ENCODE measurements at regions not wholly inside any gene's neighbourhood (a gene's known extent, or its start where the extent isn't known, plus 50 kb on each side); places are given as distances from the start of the nearest gene placed in this dataset.

DNA sequence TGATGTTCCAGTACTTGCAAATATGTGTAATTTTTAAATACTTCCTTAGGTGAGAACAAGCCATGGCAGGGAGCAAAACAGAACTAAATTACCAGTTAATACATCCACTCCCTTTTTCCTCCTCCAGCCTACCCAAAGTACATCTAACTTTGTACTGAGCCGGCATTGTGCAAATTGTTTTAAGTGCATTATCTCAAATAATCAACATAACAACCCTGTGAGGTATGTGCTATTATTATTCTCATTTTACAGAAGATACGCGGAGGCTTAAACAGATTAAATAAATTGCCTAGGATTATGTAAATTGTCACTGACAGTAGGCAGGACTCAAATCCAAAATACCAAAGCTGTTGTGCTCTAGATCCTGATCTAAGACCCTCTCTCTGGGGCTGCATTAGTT is 55.5 kb upstream of the KLF4 start:
- H3K36me3 Mint-ChIP-seq (ENCODE audit: low read depth) = no peaks in the 10 kb centered on the region
- no peak overlapping the region for H3K4me3 Mint-ChIP-seq (ENCODE audit: low read depth)
- H3K27ac Mint-ChIP-seq = no peak overlapping the region
- intact Hi-C loops (cut with micrococcal nuclease) = no loop called here
- no peaks in the 10 kb centered on the region for H3K4me1 Mint-ChIP-seq (ENCODE audit: low read depth)
- no peaks in the 10 kb centered on the region for H3K27me3 Mint-ChIP-seq (ENCODE audit: low read depth)
- DNase-seq (ENCODE audit: low spot score) = no peak
- no peaks in the 10 kb centered on the region for H3K9me3 Mint-ChIP-seq

DNA sequence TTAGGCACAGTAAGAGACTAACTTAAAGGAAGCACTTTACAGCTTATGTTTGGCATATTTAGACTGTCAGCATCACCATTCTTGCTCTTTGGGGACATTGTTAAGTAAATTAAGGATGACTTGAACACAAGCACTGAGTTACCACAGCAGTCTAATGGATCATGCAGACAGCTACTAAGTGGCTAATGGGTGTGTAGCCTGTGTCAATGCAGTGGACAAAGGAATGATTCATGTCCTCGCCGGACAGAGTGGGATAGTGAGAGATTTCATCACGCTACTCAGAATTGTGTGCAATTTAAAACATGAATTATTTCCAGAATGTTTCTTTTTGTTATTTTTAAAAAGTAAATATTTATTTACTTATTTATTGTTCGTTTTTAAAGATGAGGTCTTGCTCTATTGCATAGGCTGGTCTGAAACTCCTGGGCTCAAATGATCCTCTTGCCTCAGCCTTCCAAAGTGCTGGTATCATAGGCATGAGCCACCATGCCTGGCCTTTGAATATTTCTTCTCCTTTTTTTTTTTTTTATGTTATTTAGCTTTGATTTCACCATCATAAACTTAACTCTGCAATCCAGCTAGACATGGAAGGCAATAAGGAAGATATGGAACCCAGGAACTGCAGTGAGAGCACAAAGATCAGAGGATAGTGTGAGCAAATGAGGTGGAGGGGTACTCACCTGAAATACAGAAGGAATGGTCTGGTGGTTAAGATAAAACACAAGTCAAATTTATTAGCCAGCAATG is 53.0 kb upstream of the KLF4 start:
- H3K36me3 Mint-ChIP-seq (ENCODE audit: low read depth) = no peaks in the 10 kb centered on the region

DNA sequence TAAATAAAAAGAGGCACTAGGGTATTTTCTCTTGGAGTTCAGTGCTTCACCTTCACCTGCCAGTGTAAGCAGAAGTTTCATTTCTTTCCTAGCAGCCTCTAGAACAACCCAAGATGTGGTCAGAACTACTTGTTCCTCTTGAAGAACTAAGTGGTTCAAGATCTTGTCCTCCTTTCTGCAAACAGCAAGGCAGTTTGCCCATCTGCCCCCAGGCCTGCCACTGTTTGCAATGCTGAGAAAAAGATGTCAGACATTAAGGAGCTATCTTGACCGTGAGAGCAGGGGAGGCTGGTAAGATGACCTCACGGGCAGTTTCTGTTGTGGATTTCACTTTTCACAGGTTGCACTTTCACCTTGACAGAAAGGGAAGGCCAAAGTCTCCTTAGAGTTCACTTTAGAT is 52.0 kb upstream of the KLF4 start:
- Mint-ChIP-seq H3K36me3 (ENCODE audit: low read depth) (no peaks in the 10 kb centered on the region), H3K4me1 (ENCODE audit: low read depth) (no peaks in the 10 kb centered on the region), H3K27me3 (ENCODE audit: low read depth) (no peaks in the 10 kb centered on the region), H3K27ac (no peak overlapping the region), H3K9me3 (no peaks in the 10 kb centered on the region), H3K4me3 (ENCODE audit: low read depth) (no peak overlapping the region)
- intact Hi-C loops (cut with micrococcal nuclease) = no loop called here
- DNase-seq (ENCODE audit: low spot score) = no peak

More for the DNA sequence above, 53.0 kb upstream of the KLF4 start:
- Mint-ChIP-seq H3K27me3 (ENCODE audit: low read depth) (no peaks in the 10 kb centered on the region), H3K9me3 (no peaks in the 10 kb centered on the region), H3K27ac (no peak overlapping the region), H3K4me1 (ENCODE audit: low read depth) (no peaks in the 10 kb centered on the region), H3K4me3 (ENCODE audit: low read depth) (no peak overlapping the region)
- DNase-seq (ENCODE audit: low spot score) = no peak
- intact Hi-C loops (cut with micrococcal nuclease) = no loop called here

DNA sequence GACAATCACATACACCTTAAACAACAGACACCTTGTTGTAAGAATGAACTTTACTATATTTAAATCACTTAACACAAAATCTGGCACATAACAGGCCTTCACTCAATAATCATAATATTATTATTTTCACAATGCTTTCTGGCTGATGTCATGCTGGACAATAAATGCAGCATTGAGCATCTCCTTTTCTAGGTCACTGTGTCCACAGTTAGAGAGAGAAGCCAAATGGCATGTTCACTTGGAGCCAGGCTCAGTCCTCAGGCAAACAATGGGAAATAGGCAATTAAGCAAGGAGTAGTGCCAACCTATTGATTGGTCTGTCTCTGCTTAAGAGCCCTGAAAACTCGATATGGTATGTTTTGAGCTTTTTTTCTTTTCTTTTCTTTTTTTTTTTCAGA is 50.6 kb upstream of the KLF4 start:
- Mint-ChIP-seq H3K4me3 (ENCODE audit: low read depth) (no peak overlapping the region), H3K27ac (no peak overlapping the region), H3K9me3 (no peaks in the 10 kb centered on the region), H3K4me1 (ENCODE audit: low read depth) (no peaks in the 10 kb centered on the region), H3K27me3 (ENCODE audit: low read depth) (no peaks in the 10 kb centered on the region), H3K36me3 (ENCODE audit: low read depth) (no peaks in the 10 kb centered on the region)
- intact Hi-C loops (cut with micrococcal nuclease) = no loop called here
- DNase-seq (ENCODE audit: low spot score) = no peak

DNA sequence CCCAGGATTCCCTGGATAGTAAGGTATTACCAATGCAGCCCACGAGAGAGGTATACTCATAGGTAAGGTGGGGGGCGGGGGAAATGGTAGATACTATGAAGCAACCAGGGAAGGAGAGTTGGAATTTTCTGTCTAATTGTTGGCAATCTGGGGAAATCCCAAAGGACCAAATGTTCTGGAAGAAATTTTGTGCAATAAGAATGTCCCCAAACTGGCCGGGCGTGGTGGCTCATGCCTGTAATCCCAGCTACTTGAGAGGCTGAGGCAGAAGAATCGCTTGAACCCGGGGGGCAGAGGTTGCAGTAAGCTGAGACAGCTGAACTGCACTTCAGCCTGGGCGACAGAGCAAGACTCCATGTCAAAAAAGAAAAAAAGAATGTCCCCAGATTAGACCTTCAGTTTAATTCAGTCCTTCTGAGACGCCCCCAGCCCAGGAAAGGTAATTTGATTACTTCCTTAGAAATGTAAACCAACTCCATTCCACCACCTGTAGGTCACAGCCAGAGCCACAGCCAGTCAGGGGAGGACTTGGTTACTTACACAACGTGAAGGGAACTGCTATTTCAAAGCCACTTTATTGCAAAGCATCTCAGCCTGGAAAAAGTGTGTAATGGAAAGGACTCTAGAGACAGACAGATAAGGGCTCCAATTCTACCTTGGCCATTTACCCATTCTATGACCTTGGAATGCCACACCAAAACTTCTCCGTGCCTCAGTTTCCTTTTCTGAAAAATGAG is 50.0 kb upstream of the KLF4 start:
- H3K4me3 Mint-ChIP-seq (ENCODE audit: low read depth) = no peak overlapping the region

More for the DNA sequence above, 50.0 kb upstream of the KLF4 start:
- DNase-seq (ENCODE audit: low spot score) = no peak
- Mint-ChIP-seq H3K27ac (no peak overlapping the region), H3K36me3 (ENCODE audit: low read depth) (no peaks in the 10 kb centered on the region), H3K4me1 (ENCODE audit: low read depth) (no peaks in the 10 kb centered on the region), H3K27me3 (ENCODE audit: low read depth) (no peaks in the 10 kb centered on the region), H3K9me3 (no peaks in the 10 kb centered on the region)
- intact Hi-C loops (cut with micrococcal nuclease) = no loop called here
